Lower leg skin (tissue), 3 donors: ENCODE measurements at regions not wholly inside any gene's neighbourhood (a gene's known extent, or its start where the extent isn't known, plus 50 kb on each side); places are given as distances from the start of the nearest gene placed in this dataset.

Experiments used
- CTCF ChIP-seq, 3 donors: fragments of 450-650 bp; IDR thresholded peaks; one replicate each; pipeline ENCODE4 v1.5.1; 2016; ENCODE audit warnings: antibody characterized with exemption in 3 of 3, mild to moderate bottlenecking in 3 of 3, moderate library complexity in 2 of 3
- POLR2A ChIP-seq, 2 donors: fragments of 450-650 bp; IDR thresholded peaks; one replicate each; pipeline ENCODE4 v1.6.1; 2016 to 2017; ENCODE audit warnings: antibody characterized with exemption in 2 of 2, mild to moderate bottlenecking in 1 of 2, moderate library complexity in 1 of 2

- TF ChIP-seq CTCF (IDR thresholded peaks at IDR 0.05) (no peak), POLR2A (IDR thresholded peaks at IDR 0.05) (no peak)
Observed at GRCh38 chr7:115879171-115879570, 151.4 kb downstream of the TFEC start.
